Endothelial cell of umbilical vein (primary cell): ENCODE measurements at regions not wholly inside any gene's neighbourhood (a gene's known extent, or its start where the extent isn't known, plus 50 kb on each side); places are given as distances from the start of the nearest gene placed in this dataset.

ENCODE experiments used
- BruUV-seq: library from RNA; stranded (reverse); fragments of 400-500 nt; replicated peaks from 2 replicates; lab custom pipeline; 2021; lab: Mats Ljungman, UMichigan
- CTCF ChIA-PET: fragments of 300-600, 350-600 bp; sonication (Branson Sonifier 250); formaldehyde crosslinking; loops from one replicate; lab custom pipeline; 2021; ENCODE audit warnings: antibody characterized with exemption, inconsistent platforms; lab: Charles Lee
- POLR2A ChIA-PET: fragments of 300-600, 350-600 bp; sonication (Branson Sonifier 250); formaldehyde crosslinking; loops from one replicate; lab custom pipeline; 2021; ENCODE audit warnings: antibody characterized with exemption, inconsistent platforms; lab: Charles Lee
- DNase-seq: peaks from one replicate; pipeline ENCODE4 v3.0.0-alpha.2; 2011; ENCODE audit warnings: low read depth, low spot score
- FAIRE-seq: peaks from 2 replicates; lab custom pipeline; 2011; peaks lifted over from hg19 to GRCh38; lab: Jason Lieb, UNC
- H2AFZ ChIP-seq: 2 replicates; pipeline ENCODE4 v1.6.0; 2012; ENCODE audit warnings: low read depth, low read length, control low read depth, inconsistent platforms
- H3K27ac ChIP-seq: 2 replicates; pipeline ENCODE4 v1.5.1; 2011; ENCODE audit warnings: low read depth, mild to moderate bottlenecking, control low read depth, low read length, moderate library complexity; ENCODE audit not compliant: insufficient read depth
- H3K27me3 ChIP-seq, 2 experiments: 2 replicates each; pipeline versions ENCODE4 v1.6.0 to v1.6.1; 2011; ENCODE audit warnings: low read length in 2 of 2, mixed read lengths in 1 of 2; ENCODE audit not compliant: control insufficient read depth in 2 of 2, insufficient read depth in 2 of 2
- H3K36me3 ChIP-seq, 2 experiments: 2 replicates in 1 of 2; 3 replicates in 1 of 2; pipeline ENCODE4 v1.5.1; 2011; ENCODE audit warnings: low read length in 2 of 2, mild to moderate bottlenecking in 1 of 2, moderate library complexity in 1 of 2; ENCODE audit not compliant: control insufficient read depth in 2 of 2, insufficient read depth in 2 of 2; ENCODE audit errors: extremely low read depth in 1 of 2
- H3K4me1 ChIP-seq: 3 replicates; pipeline ENCODE4 v1.5.1; 2011; ENCODE audit warnings: mild to moderate bottlenecking, low read length; ENCODE audit not compliant: control insufficient read depth, insufficient read depth; ENCODE audit errors: extremely low read depth
- H3K4me2 ChIP-seq: 2 replicates; pipeline ENCODE4 v1.6.1; 2011; ENCODE audit warnings: low read length, control low read depth, mixed read lengths; ENCODE audit not compliant: insufficient read depth
- H3K4me3 ChIP-seq, 3 experiments: fragments of 200-600 bp in 1 of 3; sonication (generic), shearing (Covaris generic) in 1 of 3; replicated peaks in 1 of 3; 2 replicates each; pipeline ENCODE4 v1.5.1; 2011 to 2016; ENCODE audit warnings: control low read depth in 3 of 3, low read length in 3 of 3, mild to moderate bottlenecking in 2 of 3, inconsistent platforms in 1 of 3, low read depth in 1 of 3, moderate library complexity in 1 of 3; ENCODE audit not compliant: insufficient read depth in 1 of 3
- H3K79me2 ChIP-seq: 2 replicates; pipeline ENCODE4 v1.6.0; 2012; ENCODE audit warnings: low read length, inconsistent platforms; ENCODE audit not compliant: control insufficient read depth, insufficient read depth
- H3K9ac ChIP-seq: replicated peaks from 2 replicates; pipeline ENCODE3; 2011; ENCODE audit warnings: low read length, control low read depth; ENCODE audit not compliant: insufficient read depth; ENCODE audit errors: extremely low read depth
- H3K9me1 ChIP-seq: replicated peaks from 3 replicates; pipeline ENCODE4 v1.6.0; 2011; ENCODE audit warnings: mild to moderate bottlenecking, low read length; ENCODE audit not compliant: control insufficient read depth, insufficient read depth; ENCODE audit errors: extremely low read depth
- H3K9me3 ChIP-seq: replicated peaks from 2 replicates; pipeline ENCODE4 v1.5.1; 2012; ENCODE audit warnings: low read length, inconsistent platforms; ENCODE audit not compliant: control insufficient read depth, insufficient read depth
- H4K20me1 ChIP-seq: replicated peaks from 2 replicates; pipeline ENCODE3; 2011; ENCODE audit warnings: mild to moderate bottlenecking, low read length; ENCODE audit not compliant: control insufficient read depth, insufficient read depth; ENCODE audit errors: extremely low read depth
- EZH2 ChIP-seq: IDR thresholded peaks from 2 replicates; pipeline ENCODE4 v1.6.1; 2012; ENCODE audit warnings: borderline replicate concordance, low read depth, mild to moderate bottlenecking, moderate library complexity, low read length, inconsistent platforms; ENCODE audit not compliant: severe bottlenecking
- FOS ChIP-seq: IDR thresholded peaks from 2 replicates; pipeline ENCODE4 v1.6.1; 2011; ENCODE audit warnings: mild to moderate bottlenecking, low read length, moderate library complexity, borderline replicate concordance; ENCODE audit not compliant: insufficient read depth
- GATA2 ChIP-seq: IDR thresholded peaks from 2 replicates; pipeline ENCODE4 v1.7.0; 2011; ENCODE audit warnings: low read depth, mild to moderate bottlenecking, moderate library complexity, mixed read lengths, low read length; ENCODE audit not compliant: insufficient read length, insufficient read depth
- JUN ChIP-seq: IDR thresholded peaks from 2 replicates; pipeline ENCODE4 v1.6.1; 2011; ENCODE audit warnings: borderline replicate concordance, low read depth; ENCODE audit not compliant: insufficient read length, insufficient read depth
- MYC ChIP-seq: IDR thresholded peaks from one replicate; pipeline ENCODE4 v1.6.1; 2011; ENCODE audit warnings: mild to moderate bottlenecking, low read depth, low read length
- POLR2A ChIP-seq: IDR thresholded peaks from 2 replicates; pipeline ENCODE4 v1.6.1; 2012; ENCODE audit warnings: low read depth, mild to moderate bottlenecking, control low read depth, low read length
- POLR2AphosphoS5 ChIP-seq: IDR thresholded peaks from 2 replicates; pipeline ENCODE4 v1.6.1; 2012; ENCODE audit warnings: low read depth, mild to moderate bottlenecking, control low read depth, low read length, moderate library complexity; ENCODE audit not compliant: insufficient read depth
- dilution Hi-C: fragments of 300-500 bp; cut with MboI; formaldehyde crosslinking; loops from one replicate; pipeline ENCODE4 v1.15.0; 2019; ENCODE audit warnings: low sequenced_read_pairs; ENCODE audit not compliant: extremely low pct_ligation_motif_present
- intact Hi-C: fragments of 100-400 bp; cut with micrococcal nuclease; formaldehyde crosslinking; loops from one replicate; pipeline ENCODE4 v1.10.0; 2022
- TF ChIP-seq, protein P1 (sequence below), 2 donors: IDR thresholded peaks; 1 replicate in 1 of 2; 2 replicates in 1 of 2; pipeline ENCODE4 v1.5.1; 2011; ENCODE audit warnings: low read length in 2 of 2, mild to moderate bottlenecking in 2 of 2, moderate library complexity in 2 of 2, control low read depth in 1 of 2, inconsistent platforms in 1 of 2, low read depth in 1 of 2; ENCODE audit not compliant: insufficient read depth in 1 of 2; ENCODE audit errors: extremely low read depth in 1 of 2
- TF ChIP-seq, protein P2 (sequence below): IDR thresholded peaks from 2 replicates; pipeline ENCODE4 v1.6.1; 2011; ENCODE audit not compliant: insufficient read depth, insufficient read length

DNA sequence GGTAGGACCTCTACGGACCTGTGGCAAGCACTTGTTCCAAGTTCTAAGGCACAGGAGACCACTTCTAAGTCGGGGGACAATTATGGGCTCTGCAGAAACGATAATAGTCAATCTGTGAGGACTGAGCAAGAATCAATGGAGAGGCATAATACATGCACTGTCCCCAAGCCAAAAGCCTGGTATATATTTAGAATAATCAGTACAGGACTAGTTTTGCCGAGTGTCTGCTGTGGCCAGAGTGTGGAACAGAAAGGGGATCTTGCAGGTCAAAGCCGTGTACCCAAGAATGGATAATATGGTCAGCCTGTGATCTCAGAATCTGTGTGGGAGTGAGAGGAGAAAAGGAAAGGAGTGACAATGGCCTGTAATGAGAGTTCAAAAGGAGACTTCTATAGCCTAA is 80.2 kb upstream of the GNAO1 start:
- Histone ChIP-seq H3K79me2 (no peaks in the 10 kb centered on the region), H2AFZ (no peak overlapping the region), H3K36me3 (no peaks in the 10 kb centered on the region), H4K20me1 (no peaks in the 10 kb centered on the region), H3K27ac (no peak overlapping the region), H3K9me3 (no peaks in the 10 kb centered on the region), H3K9ac (no peak overlapping the region), H3K4me3 (no peak overlapping the region), H3K9me1 (no peaks in the 10 kb centered on the region), H3K27me3 (no peaks in the 10 kb centered on the region), H3K4me2 (no peak overlapping the region), H3K4me1 (no peaks in the 10 kb centered on the region)
- DNase-seq = no peak
- dilution Hi-C loops = no loop called here
- ChIA-PET CTCF (no interaction called here), POLR2A (no interaction called here)
- BruUV-seq = no TSS peak
- no peak for FAIRE-seq
- intact Hi-C loops = no loop called here
- TF ChIP-seq, protein P1, sequence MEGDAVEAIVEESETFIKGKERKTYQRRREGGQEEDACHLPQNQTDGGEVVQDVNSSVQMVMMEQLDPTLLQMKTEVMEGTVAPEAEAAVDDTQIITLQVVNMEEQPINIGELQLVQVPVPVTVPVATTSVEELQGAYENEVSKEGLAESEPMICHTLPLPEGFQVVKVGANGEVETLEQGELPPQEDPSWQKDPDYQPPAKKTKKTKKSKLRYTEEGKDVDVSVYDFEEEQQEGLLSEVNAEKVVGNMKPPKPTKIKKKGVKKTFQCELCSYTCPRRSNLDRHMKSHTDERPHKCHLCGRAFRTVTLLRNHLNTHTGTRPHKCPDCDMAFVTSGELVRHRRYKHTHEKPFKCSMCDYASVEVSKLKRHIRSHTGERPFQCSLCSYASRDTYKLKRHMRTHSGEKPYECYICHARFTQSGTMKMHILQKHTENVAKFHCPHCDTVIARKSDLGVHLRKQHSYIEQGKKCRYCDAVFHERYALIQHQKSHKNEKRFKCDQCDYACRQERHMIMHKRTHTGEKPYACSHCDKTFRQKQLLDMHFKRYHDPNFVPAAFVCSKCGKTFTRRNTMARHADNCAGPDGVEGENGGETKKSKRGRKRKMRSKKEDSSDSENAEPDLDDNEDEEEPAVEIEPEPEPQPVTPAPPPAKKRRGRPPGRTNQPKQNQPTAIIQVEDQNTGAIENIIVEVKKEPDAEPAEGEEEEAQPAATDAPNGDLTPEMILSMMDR (IDR thresholded peaks at IDR 0.05; ENCODE audit: extremely low read depth in 1 of 2, insufficient read depth in 1 of 2, low read depth in 1 of 2, low read length in 2 of 2) = no peak
- TF ChIP-seq, protein P2, sequence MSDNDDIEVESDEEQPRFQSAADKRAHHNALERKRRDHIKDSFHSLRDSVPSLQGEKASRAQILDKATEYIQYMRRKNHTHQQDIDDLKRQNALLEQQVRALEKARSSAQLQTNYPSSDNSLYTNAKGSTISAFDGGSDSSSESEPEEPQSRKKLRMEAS = no peak
- TF ChIP-seq MYC = no peak
- TF ChIP-seq EZH2 = no peak
- no peak for TF ChIP-seq JUN
- TF ChIP-seq POLR2AphosphoS5 = no peak
- TF ChIP-seq POLR2A = no peak
- TF ChIP-seq GATA2 = no peak
- TF ChIP-seq FOS = no peak
